ENCODE measurements at regions not wholly inside any gene's neighbourhood (a gene's known extent, or its start where the extent isn't known, plus 50 kb on each side); places are given as distances from the start of the nearest gene placed in this dataset.
"Not testable (repeated sequence)": the region's sequence is repeated elsewhere in the genome, so short reads cannot be mapped to it uniquely, and the experiment has no call there.

DNA sequence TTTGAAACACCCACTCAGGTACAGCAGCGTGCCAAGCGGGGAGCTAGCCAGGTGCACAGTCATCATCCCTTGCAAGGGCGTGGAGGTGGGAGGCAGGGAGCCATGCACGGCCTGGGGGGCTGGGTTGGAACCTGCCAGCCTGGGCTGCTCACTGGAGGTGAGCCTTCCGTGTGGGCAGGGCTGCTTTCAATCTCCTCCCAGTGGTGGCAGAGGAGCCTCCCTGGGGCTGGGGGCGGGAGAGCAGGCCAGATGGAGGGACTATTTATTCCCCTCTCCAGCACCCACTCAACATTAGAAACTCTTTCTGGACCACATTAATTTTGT is 90.3 kb downstream of the KATNIP start:
- TF ChIP-seq, protein P1, sequence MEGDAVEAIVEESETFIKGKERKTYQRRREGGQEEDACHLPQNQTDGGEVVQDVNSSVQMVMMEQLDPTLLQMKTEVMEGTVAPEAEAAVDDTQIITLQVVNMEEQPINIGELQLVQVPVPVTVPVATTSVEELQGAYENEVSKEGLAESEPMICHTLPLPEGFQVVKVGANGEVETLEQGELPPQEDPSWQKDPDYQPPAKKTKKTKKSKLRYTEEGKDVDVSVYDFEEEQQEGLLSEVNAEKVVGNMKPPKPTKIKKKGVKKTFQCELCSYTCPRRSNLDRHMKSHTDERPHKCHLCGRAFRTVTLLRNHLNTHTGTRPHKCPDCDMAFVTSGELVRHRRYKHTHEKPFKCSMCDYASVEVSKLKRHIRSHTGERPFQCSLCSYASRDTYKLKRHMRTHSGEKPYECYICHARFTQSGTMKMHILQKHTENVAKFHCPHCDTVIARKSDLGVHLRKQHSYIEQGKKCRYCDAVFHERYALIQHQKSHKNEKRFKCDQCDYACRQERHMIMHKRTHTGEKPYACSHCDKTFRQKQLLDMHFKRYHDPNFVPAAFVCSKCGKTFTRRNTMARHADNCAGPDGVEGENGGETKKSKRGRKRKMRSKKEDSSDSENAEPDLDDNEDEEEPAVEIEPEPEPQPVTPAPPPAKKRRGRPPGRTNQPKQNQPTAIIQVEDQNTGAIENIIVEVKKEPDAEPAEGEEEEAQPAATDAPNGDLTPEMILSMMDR (IDR thresholded peaks at IDR 0.05; ENCODE audit: extremely low read depth, missing control alignments) = no peak
- DNase-seq (ENCODE audit: low spot score) = no peak

DNA sequence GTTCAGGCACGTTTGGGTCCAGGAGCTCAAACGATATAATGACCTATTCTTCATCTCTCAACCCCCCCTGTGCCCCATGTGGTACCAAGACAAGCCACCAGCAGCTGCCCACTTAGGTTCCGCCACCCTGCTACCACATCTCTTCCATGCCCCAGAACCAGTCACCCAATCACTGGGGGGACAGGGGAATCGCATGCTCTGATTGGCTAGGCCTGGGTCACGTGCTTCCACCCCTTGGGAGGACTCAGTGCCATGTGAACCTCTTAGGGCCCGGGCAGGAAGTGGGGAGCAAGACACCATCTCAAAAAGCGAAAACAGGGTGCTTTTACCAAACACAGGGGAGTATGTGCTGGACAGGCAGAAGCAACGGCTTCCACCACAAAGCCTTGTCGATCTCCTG is 91.3 kb downstream of the KATNIP start:
- DNase-seq (ENCODE audit: low spot score) = no peak
- TF ChIP-seq, protein P1 (IDR thresholded peaks at IDR 0.05; ENCODE audit: extremely low read depth, missing control alignments) = no peak

DNA sequence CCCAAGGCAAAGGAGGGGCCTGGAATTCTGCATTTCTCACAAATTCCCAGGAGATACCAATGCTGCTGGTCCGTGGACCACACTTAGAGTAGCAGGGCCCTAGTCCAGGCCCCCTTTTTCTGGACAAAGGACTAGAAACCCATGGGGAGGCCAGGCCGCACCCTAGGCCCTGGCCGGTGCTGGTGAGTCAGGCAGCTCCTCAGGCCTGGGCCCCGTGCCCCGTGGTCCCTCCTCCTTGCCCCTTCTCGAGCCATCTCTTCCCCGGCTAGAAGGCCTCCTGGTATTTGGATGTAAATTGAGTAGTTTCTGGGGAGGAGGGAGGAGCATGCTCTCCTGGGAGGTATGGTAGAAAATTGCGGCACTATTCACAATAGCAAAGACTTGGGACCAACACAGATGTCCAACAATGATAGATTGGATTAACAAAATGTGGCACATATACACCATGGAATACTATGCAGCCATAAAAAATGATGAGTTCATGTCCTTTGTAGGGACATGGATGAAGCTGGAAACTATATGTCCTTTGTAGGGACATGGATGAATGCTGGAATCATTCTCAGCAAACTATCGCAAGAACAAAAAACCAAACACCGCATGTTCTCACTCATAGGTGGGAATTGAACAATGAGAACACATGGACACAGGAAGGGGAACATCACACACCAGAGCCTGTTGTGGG is 91.9 kb downstream of the KATNIP start:
- not testable (repeated sequence) for DNase-seq (ENCODE audit: low spot score)

DNA sequence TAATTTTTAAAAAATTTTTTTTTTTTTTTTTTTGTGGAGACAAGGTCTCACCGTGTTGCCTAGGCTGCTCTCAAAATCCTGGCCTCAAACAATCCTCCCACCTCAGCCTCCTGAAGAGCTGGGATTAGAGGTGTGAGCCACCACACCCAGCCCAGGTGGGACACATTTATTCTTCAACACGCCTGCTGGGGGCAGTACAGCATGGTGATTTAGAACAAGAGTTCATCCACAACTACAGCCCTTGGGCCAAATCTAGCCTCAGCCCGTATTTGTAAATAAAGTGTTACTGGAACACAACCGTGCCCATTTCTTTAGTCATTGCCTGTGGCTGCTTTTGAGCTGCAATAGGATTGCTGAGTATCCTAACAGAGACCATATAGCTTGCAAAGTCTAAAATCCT is 92.8 kb downstream of the KATNIP start:
- DNase-seq (ENCODE audit: low spot score) = no peak
- TF ChIP-seq, protein P1 (IDR thresholded peaks at IDR 0.05; ENCODE audit: extremely low read depth, missing control alignments) = peak; percentile 16

DNA sequence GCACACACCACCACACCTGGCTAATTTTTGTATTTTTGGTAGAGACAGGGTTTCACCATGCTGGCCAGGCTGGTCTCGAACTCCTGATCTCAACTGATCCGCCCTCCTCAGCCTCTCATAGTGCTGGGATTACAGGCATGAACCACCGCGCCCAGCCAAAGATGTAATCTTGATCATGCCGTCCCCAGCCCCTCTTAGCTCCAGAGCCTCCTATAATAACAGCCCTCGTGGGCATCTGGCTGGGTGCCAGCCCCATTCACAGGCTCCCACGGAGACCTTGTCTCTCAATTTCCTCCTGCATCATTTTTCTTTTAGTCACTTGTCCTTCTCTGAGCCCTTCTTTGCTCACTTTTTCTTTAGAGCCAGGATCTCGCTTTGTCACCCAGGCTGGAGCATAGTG is 94.2 kb downstream of the KATNIP start:
- TF ChIP-seq, protein P1 (IDR thresholded peaks at IDR 0.05; ENCODE audit: extremely low read depth, missing control alignments) = no peak
- DNase-seq (ENCODE audit: low spot score) = no peak

DNA sequence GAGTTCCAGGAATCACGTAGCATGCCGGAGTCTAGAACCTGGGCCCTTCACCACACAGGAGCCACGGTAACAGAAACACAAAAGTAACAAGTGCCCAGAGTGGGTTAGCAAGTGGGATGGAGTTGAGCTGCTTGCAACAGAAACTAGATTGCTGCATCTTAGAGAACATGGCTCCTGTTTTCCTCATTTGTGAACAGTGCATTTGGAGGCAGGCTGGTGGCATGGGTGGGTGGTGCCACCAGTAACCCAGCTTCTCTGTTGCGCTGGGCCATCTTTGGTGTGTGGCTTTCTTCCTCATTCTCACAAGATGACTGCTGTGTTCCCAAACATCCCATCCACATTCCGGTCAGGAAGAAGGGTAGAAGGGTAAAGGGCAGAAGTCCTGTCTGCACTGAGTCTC is 95.5 kb downstream of the KATNIP start:
- no peak for DNase-seq (ENCODE audit: low spot score)
- TF ChIP-seq, protein P1 (IDR thresholded peaks at IDR 0.05; ENCODE audit: extremely low read depth, missing control alignments) = no peak

DNA sequence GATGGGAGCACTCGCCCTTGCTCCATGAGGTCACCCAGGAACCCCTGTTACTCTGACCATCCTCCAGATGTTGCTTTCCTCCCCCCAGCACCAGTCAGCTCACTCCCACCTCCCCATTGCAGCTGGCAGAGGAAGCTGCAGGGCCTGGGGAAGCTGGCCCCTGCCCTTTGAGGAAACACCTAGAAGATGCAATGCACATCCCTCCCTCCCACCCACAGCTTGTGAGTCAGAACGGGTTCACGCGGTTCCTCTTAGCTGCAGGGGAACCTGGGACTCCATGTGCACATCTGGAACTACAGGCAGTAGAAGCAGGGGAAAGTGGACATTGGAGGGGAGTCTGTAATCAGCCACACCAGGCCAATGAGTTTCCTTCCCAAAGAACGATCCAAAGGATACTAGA is 96.9 kb downstream of the KATNIP start:
- DNase-seq (ENCODE audit: low spot score) = no peak
- TF ChIP-seq, protein P1 (IDR thresholded peaks at IDR 0.05; ENCODE audit: extremely low read depth, missing control alignments) = no peak

DNA sequence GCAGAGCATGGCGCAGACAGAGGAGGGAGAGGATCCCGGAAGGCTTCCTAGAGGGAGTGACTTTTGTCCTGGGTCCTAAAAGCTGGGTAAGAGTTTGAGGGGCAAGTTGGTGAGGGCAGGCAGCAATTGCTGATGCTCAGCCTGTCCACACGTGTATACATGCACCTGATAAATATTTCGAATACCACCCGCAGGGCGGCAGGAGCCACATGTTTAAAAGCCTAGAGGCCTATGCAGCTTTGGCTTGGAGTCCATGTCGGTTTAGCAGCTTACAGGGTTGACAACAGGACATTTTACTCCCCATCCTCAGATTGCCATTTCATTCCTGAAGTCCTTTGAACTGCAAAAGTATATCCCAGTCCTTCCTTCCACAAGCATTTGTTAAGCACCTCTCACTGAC is 99.1 kb downstream of the KATNIP start:
- TF ChIP-seq, protein P1 (IDR thresholded peaks at IDR 0.05; ENCODE audit: extremely low read depth, missing control alignments) = no peak
- DNase-seq (ENCODE audit: low spot score) = no peak
